Loucy (cell line): ENCODE measurements at regions not wholly inside any gene's neighbourhood (a gene's known extent, or its start where the extent isn't known, plus 50 kb on each side); places are given as distances from the start of the nearest gene placed in this dataset.

Source experiments
- H2AFZ ChIP-seq: fragments of 200-600 bp; sonication (generic); 2 replicates; pipeline ENCODE4 v1.6.0; 2016; ENCODE audit warnings: antibody characterized with exemption, mild to moderate bottlenecking, low read length, moderate library complexity
- H3F3A ChIP-seq: fragments of 200-600 bp; 2 replicates; pipeline ENCODE4 v1.6.0; 2016; ENCODE audit warnings: antibody characterized with exemption, low read depth, mild to moderate bottlenecking
- H3K27me3 ChIP-seq: fragments of 200-600 bp; sonication (generic); 2 replicates; pipeline ENCODE4 v1.6.1; 2014; ENCODE audit warnings: low read length, mild to moderate bottlenecking; ENCODE audit not compliant: insufficient read depth, poor library complexity, severe bottlenecking
- H3K36me3 ChIP-seq: fragments of 200-600 bp; sonication (generic); 2 replicates; pipeline ENCODE4 v1.6.1; 2016; ENCODE audit warnings: low read length; ENCODE audit not compliant: insufficient read depth
- H3K4me1 ChIP-seq: fragments of 200-600 bp; sonication (generic); 2 replicates; pipeline ENCODE4 v1.5.1; 2014; ENCODE audit warnings: low read length, mild to moderate bottlenecking; ENCODE audit not compliant: insufficient read depth, poor library complexity, severe bottlenecking
- H3K4me2 ChIP-seq: fragments of 200-600 bp; sonication (generic); 2 replicates; pipeline ENCODE4 v1.6.0; 2014; ENCODE audit warnings: antibody characterized with exemption, low read length, low read depth, mild to moderate bottlenecking; ENCODE audit not compliant: poor library complexity, severe bottlenecking
- H3K4me3 ChIP-seq: fragments of 200-600 bp; sonication (generic); 2 replicates; pipeline ENCODE4 v1.5.1; 2014; ENCODE audit warnings: low read length, mild to moderate bottlenecking, mixed read lengths; ENCODE audit not compliant: poor library complexity, severe bottlenecking
- H3K79me2 ChIP-seq: fragments of 200-600 bp; sonication (generic); 2 replicates; pipeline ENCODE4 v1.6.1; 2014; ENCODE audit warnings: low read length; ENCODE audit not compliant: insufficient read depth
- H3K9ac ChIP-seq: fragments of 200-600 bp; sonication (generic); 2 replicates; pipeline ENCODE4 v1.6.0; 2014; ENCODE audit warnings: mild to moderate bottlenecking, low read depth, low read length, moderate library complexity; ENCODE audit not compliant: poor library complexity, severe bottlenecking
- H3K9me2 ChIP-seq: fragments of 200-600 bp; sonication (generic); replicated peaks from 2 replicates; pipeline ENCODE4 v1.6.1; 2016; ENCODE audit warnings: low read depth, low read length, mixed read lengths
- H3K9me3 ChIP-seq: fragments of 200-600 bp; sonication (generic); 2 replicates; pipeline ENCODE4 v1.6.1; 2014; ENCODE audit warnings: mild to moderate bottlenecking, antibody characterized with exemption, low read length, low read depth; ENCODE audit not compliant: insufficient read depth
- H4K20me1 ChIP-seq: fragments of 200-600 bp; sonication (generic); 2 replicates; pipeline ENCODE4 v1.6.0; 2014; ENCODE audit warnings: antibody characterized with exemption, low read length, mild to moderate bottlenecking; ENCODE audit not compliant: insufficient read depth, poor library complexity, severe bottlenecking
- CTCF ChIP-seq: fragments of 200-600 bp; sonication (generic); conservative IDR thresholded peaks from 2 replicates; pipeline ENCODE4 v1.5.1; 2014; ENCODE audit warnings: mild to moderate bottlenecking, antibody characterized with exemption, low read length
- EZH2phosphoT487 ChIP-seq: fragments of 200-600 bp; IDR thresholded peaks from 2 replicates; pipeline ENCODE4 v1.6.1; 2018; ENCODE audit warnings: antibody characterized with exemption, mild to moderate bottlenecking, moderate library complexity, borderline replicate concordance

DNA sequence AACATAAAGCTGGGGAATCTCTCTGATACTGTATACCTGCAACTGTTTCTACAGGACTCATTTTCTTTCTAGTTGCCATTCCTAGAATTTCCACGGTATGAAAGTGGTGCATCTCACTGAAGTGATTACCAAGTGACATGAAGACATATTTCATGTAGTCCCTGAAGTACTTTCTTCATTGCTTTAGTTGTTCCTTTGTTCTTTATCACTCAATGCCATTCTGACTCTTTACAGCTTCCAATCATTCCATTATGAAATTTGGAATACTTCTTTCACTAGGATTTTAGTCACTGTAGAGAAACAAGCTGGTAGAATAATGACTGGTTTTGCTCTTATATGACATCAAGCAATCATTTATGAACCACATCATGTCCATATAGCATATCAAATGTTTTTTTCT lies 645.1 kb downstream of the CDH18 start:
- Histone ChIP-seq H3K4me3 (no peak overlapping the region), H3K4me2 (no peak overlapping the region), H4K20me1 (no peaks in the 10 kb centered on the region), H3K9me3 (no peaks in the 10 kb centered on the region), H3K9me2 (no peaks in the 10 kb centered on the region), H2AFZ (no peak overlapping the region), H3K9ac (no peak overlapping the region), H3K79me2 (no peaks in the 10 kb centered on the region), H3K36me3 (no peaks in the 10 kb centered on the region), H3K4me1 (no peaks in the 10 kb centered on the region), H3F3A (no peaks in the 10 kb centered on the region), H3K27me3 (no peaks in the 10 kb centered on the region)
- TF ChIP-seq CTCF: no peak
- TF ChIP-seq EZH2phosphoT487: no peak

DNA sequence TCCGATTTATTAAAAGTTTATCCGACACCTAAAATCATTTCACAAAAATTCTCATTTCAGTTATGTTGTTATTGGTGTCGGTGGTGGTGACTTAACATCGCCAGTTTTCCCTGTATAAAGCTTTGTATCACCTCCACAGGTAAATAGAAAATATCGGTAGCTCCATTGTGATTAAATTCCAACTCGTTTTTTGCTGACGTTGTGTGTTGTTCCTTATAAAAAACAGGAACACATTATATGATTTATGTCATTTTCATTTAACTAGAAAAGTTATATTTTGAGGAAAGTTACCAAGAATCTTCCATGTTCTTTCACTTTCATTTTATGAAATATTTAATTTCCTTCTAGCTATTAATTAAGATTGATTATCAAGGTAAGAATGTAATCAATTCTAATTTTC lies 635.9 kb downstream of the CDH18 start:
- H3K27me3 ChIP-seq: no peaks in the 10 kb centered on the region
- no peaks in the 10 kb centered on the region for H4K20me1 ChIP-seq
- H3K4me3 ChIP-seq: no peak overlapping the region
- H3K4me2 ChIP-seq: no peak overlapping the region
- H3F3A ChIP-seq: no peaks in the 10 kb centered on the region
- no peaks in the 10 kb centered on the region for H3K4me1 ChIP-seq
- no peaks in the 10 kb centered on the region for H3K36me3 ChIP-seq
- no peak overlapping the region for H3K9ac ChIP-seq
- H3K79me2 ChIP-seq: no peaks in the 10 kb centered on the region
- H2AFZ ChIP-seq: no peak overlapping the region
- TF ChIP-seq CTCF (no peak), EZH2phosphoT487 (no peak)
- no peaks in the 10 kb centered on the region for H3K9me2 ChIP-seq
- H3K9me3 ChIP-seq: no peaks in the 10 kb centered on the region

GRCh38 chr5:19369048-19369447 lies 619.0 kb downstream of the CDH18 start:
- H3K4me3 ChIP-seq: no peak overlapping the region
- H2AFZ ChIP-seq: no peak overlapping the region
- no peaks in the 10 kb centered on the region for H3K27me3 ChIP-seq
- no peaks in the 10 kb centered on the region for H3K4me1 ChIP-seq
- H3K9ac ChIP-seq: no peak overlapping the region
- no peak overlapping the region for H3K4me2 ChIP-seq
- no peaks in the 10 kb centered on the region for H3K36me3 ChIP-seq
- no peaks in the 10 kb centered on the region for H3K9me3 ChIP-seq
- H3F3A ChIP-seq: no peaks in the 10 kb centered on the region
- H4K20me1 ChIP-seq: no peaks in the 10 kb centered on the region
- TF ChIP-seq CTCF: no peak
- no peak for TF ChIP-seq EZH2phosphoT487
- no peaks in the 10 kb centered on the region; the same call in 1 of the 2 replicates for H3K9me2 ChIP-seq
- no peaks in the 10 kb centered on the region for H3K79me2 ChIP-seq
